Tibial nerve (tissue), 4 donors: ENCODE measurements at regions not wholly inside any gene's neighbourhood (a gene's known extent, or its start where the extent isn't known, plus 50 kb on each side); places are given as distances from the start of the nearest gene placed in this dataset.

Experiments
- DNase-seq, 2 donors: peaks; one replicate each; pipeline ENCODE4 v3.0.0-alpha.2; 2019; ENCODE audit warnings: low spot score in 2 of 2
- H3K27ac ChIP-seq, 4 donors: fragments of 200-600 bp; sonication (generic) in 3 of 4; one replicate each; pipeline ENCODE4 v1.5.1; 2017 to 2019; ENCODE audit warnings: mild to moderate bottlenecking in 1 of 4
- H3K27me3 ChIP-seq, 2 donors: fragments of 200-600 bp; sonication (generic) in 1 of 2; one replicate each; pipeline versions ENCODE4 v1.5.1 to v1.6.0; 2017 to 2019
- H3K36me3 ChIP-seq, 3 donors: fragments of 200-600 bp; sonication (generic); one replicate each; pipeline ENCODE4 v1.5.1; 2018 to 2019
- H3K4me1 ChIP-seq, 4 donors: fragments of 200-600 bp; sonication (generic) in 3 of 4; one replicate each; pipeline ENCODE4 v1.5.1; 2017 to 2019
- H3K4me3 ChIP-seq, 4 donors: fragments of 200-600 bp; sonication (generic) in 3 of 4; one replicate each; pipeline ENCODE4 v1.5.1; 2017 to 2019; ENCODE audit warnings: mild to moderate bottlenecking in 1 of 4, moderate library complexity in 1 of 4
- H3K9me3 ChIP-seq, 4 donors: fragments of 200-600 bp; sonication (generic) in 3 of 4; one replicate each; pipeline ENCODE4 v1.5.1; 2017 to 2019
- CTCF ChIP-seq, 5 experiments: fragments of 200-600 bp in 3 of 5; fragments of 450-650 bp in 2 of 5; sonication (generic) in 3 of 5; IDR thresholded peaks; one replicate each; pipeline ENCODE4 v1.5.1; 2016 to 2019; ENCODE audit warnings: antibody characterized with exemption in 5 of 5, mild to moderate bottlenecking in 3 of 5, moderate library complexity in 2 of 5
- EP300 ChIP-seq, 2 donors: sonication (generic); formaldehyde crosslinking; IDR thresholded peaks; one replicate each; pipeline ENCODE4 v1.6.1; 2017; ENCODE audit warnings: antibody characterized with exemption in 2 of 2, mild to moderate bottlenecking in 1 of 2
- POLR2A ChIP-seq, 2 donors: fragments of 450-650 bp; IDR thresholded peaks; one replicate each; pipeline ENCODE4 v1.6.1; 2017; ENCODE audit warnings: antibody characterized with exemption in 2 of 2, mild to moderate bottlenecking in 2 of 2, moderate library complexity in 2 of 2
- WGBS, 2 donors: methylation state at CpG; one replicate each; pipeline ENCODE4 v1.1.5; 2018; 5-methylcytosine and 5-hydroxymethylcytosine counted together

GRCh38 chr13:82115391-82115790 is 1766.9 kb downstream of the SLITRK1 start:
- no peak for DNase-seq
- Histone ChIP-seq H3K27ac (no peak overlapping the region), H3K27me3 (no peaks in the 10 kb centered on the region), H3K36me3 (no peaks in the 10 kb centered on the region), H3K9me3 (no peaks in the 10 kb centered on the region), H3K4me1 (no peaks in the 10 kb centered on the region), H3K4me3 (no peak overlapping the region)
- 76 to 78% methylated on average over 3 of the region's 3 CpGs for WGBS, 2 donors
- TF ChIP-seq POLR2A (IDR thresholded peaks at IDR 0.05), result no peak
- no peak for TF ChIP-seq CTCF (IDR thresholded peaks at IDR 0.05)
- TF ChIP-seq EP300 (IDR thresholded peaks at IDR 0.05), result no peak

GRCh38 chr13:82096256-82096655 is 1755.3 kb upstream of the SPRY2 start:
- WGBS, 2 donors, result 92 to 95% methylated on average over 5 of the region's 5 CpGs
- Histone ChIP-seq H3K4me1 (no peaks in the 10 kb centered on the region), H3K9me3 (no peaks in the 10 kb centered on the region), H3K4me3 (no peak overlapping the region), H3K36me3 (no peaks in the 10 kb centered on the region), H3K27me3 (no peaks in the 10 kb centered on the region), H3K27ac (no peak overlapping the region)
- no peak for TF ChIP-seq CTCF (IDR thresholded peaks at IDR 0.05)
- TF ChIP-seq POLR2A (IDR thresholded peaks at IDR 0.05), result no peak
- no peak for TF ChIP-seq EP300 (IDR thresholded peaks at IDR 0.05)
- DNase-seq, result no peak

- TF ChIP-seq EP300 (IDR thresholded peaks at IDR 0.05) (no peak), POLR2A (IDR thresholded peaks at IDR 0.05) (no peak), CTCF (IDR thresholded peaks at IDR 0.05) (no peak)
- no peak overlapping the region for H3K4me3 ChIP-seq
- no peaks in the 10 kb centered on the region for H3K9me3 ChIP-seq
- no peak for DNase-seq
- H3K27me3 ChIP-seq, result no peaks in the 10 kb centered on the region
- H3K4me1 ChIP-seq, result no peaks in the 10 kb centered on the region
- H3K36me3 ChIP-seq, result no peaks in the 10 kb centered on the region
- H3K27ac ChIP-seq, result no peak overlapping the region
- 81 to 88% methylated on average over 3 of the region's 3 CpGs for WGBS, 2 donors
Observed at GRCh38 chr13:82092312-82092711, 1751.4 kb upstream of the SPRY2 start.

GRCh38 chr13:82088781-82089180 is 1747.9 kb upstream of the SPRY2 start:
- no peak overlapping the region for H3K27ac ChIP-seq
- no peaks in the 10 kb centered on the region for H3K4me1 ChIP-seq
- no peaks in the 10 kb centered on the region for H3K9me3 ChIP-seq
- H3K36me3 ChIP-seq, result no peaks in the 10 kb centered on the region
- H3K4me3 ChIP-seq, result no peak overlapping the region
- no peaks in the 10 kb centered on the region for H3K27me3 ChIP-seq
- WGBS, 2 donors, result 17 to 22% methylated on average over 1 of the region's 1 CpG
- TF ChIP-seq CTCF (IDR thresholded peaks at IDR 0.05), result no peak
- no peak for TF ChIP-seq EP300 (IDR thresholded peaks at IDR 0.05)
- no peak for TF ChIP-seq POLR2A (IDR thresholded peaks at IDR 0.05)
- no peak for DNase-seq

- Histone ChIP-seq H3K27me3 (no peaks in the 10 kb centered on the region), H3K36me3 (no peaks in the 10 kb centered on the region), H3K4me3 (no peak overlapping the region), H3K9me3 (no peaks in the 10 kb centered on the region), H3K27ac (no peak overlapping the region), H3K4me1 (no peaks in the 10 kb centered on the region)
- TF ChIP-seq POLR2A (IDR thresholded peaks at IDR 0.05), result no peak
- TF ChIP-seq EP300 (IDR thresholded peaks at IDR 0.05), result no peak
- TF ChIP-seq CTCF (IDR thresholded peaks at IDR 0.05), result no peak
- DNase-seq, result no peak
- WGBS, 2 donors, result 43 to 51% methylated on average over 5 of the region's 5 CpGs
Observed at GRCh38 chr13:82076496-82076895, 1735.6 kb upstream of the SPRY2 start.
